Kidney (tissue), 13 donors: ENCODE measurements at regions not wholly inside any gene's neighbourhood (a gene's known extent, or its start where the extent isn't known, plus 50 kb on each side); places are given as distances from the start of the nearest gene placed in this dataset.

Experiments used
- DNase-seq, 5 donors: peaks; one replicate each; pipeline ENCODE4 v3.0.0-alpha.2; 2013 to 2020
- FAIRE-seq: peaks from 2 replicates; lab custom pipeline; 2012; peaks lifted over from hg19 to GRCh38; lab: Jason Lieb, UNC
- H3K27ac ChIP-seq, 2 donors: one replicate each; pipeline ENCODE4 v1.7.0; 2013; ENCODE audit warnings: low read depth in 2 of 2, low read length in 2 of 2, inconsistent platforms in 1 of 2
- H3K27me3 ChIP-seq: one replicate; pipeline ENCODE4 v1.7.1; 2013; ENCODE audit warnings: low read length, inconsistent platforms; ENCODE audit not compliant: control insufficient read depth, insufficient read depth
- H3K36me3 ChIP-seq, 3 donors: one replicate each; pipeline versions ENCODE4 v1.7.0 to v1.7.1; 2013; ENCODE audit warnings: low read length in 3 of 3, control low read depth in 1 of 3, inconsistent platforms in 1 of 3; ENCODE audit not compliant: insufficient read depth in 3 of 3, control insufficient read depth in 2 of 3
- H3K4me1 ChIP-seq, 3 donors: one replicate each; pipeline versions ENCODE4 v1.7.0 to v1.7.1; 2013; ENCODE audit warnings: low read length in 3 of 3, inconsistent platforms in 1 of 3, low read depth in 1 of 3; ENCODE audit not compliant: control insufficient read depth in 2 of 3, insufficient read depth in 2 of 3
- H3K4me3 ChIP-seq, 3 donors: one replicate each; pipeline versions ENCODE4 v1.7.0 to v1.8.1; 2013; ENCODE audit warnings: low read length in 3 of 3, control low read depth in 1 of 3, inconsistent platforms in 1 of 3
- H3K9ac ChIP-seq, 3 donors: one replicate each; pipeline versions ENCODE4 v1.7.0 to v1.7.1; 2013; ENCODE audit warnings: low read length in 3 of 3, control low read depth in 1 of 3, inconsistent platforms in 1 of 3
- H3K9me3 ChIP-seq, 3 donors: one replicate each; pipeline versions ENCODE4 v1.7.0 to v1.7.1; 2013; ENCODE audit warnings: low read length in 3 of 3, control low read depth in 1 of 3, inconsistent platforms in 1 of 3; ENCODE audit not compliant: control insufficient read depth in 2 of 3, insufficient read depth in 1 of 3
- intact Hi-C: fragments of 100-400 bp; cut with DNase I; formaldehyde crosslinking; loops from one replicate; pipeline ENCODE4 v1.11.1; 2022
- TF ChIP-seq, protein P1 (sequence below): IDR thresholded peaks from 3 replicates; pipeline ENCODE4 v1.5.1; 2012; ENCODE audit warnings: mild to moderate bottlenecking, moderate library complexity, borderline replicate concordance; ENCODE audit not compliant: insufficient read depth; ENCODE audit errors: extremely low read depth
- donor health status: control.
- donor health status: control.
- donor health status: control.
- donor health status: control.
- donor health status: control.
- donor health status: DM: yes; HTN: yes; CAD: no.
- donor health status: Normal renal cell carcinoma (clear cell type).

DNA sequence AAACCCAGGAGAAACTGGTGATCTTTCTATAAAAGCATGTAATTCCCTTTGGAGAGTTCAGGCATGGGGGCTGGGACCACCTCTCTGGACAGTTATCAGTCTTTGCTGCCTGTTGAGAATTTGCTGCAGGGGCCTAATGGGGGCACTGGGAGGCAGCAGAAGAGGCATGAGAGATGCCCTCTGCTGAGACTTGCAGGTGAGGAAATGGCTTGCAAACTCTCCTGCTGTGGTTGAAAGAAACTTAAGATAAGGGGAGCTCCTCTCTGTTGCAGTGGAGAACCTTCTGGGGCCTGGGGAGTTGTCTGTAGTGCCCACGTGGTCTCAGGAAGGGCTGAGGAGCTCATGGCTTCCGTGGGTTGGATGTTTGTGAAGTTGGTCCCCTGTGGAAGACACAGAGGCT lies 301.1 kb upstream of the FOXF1 start:
- Histone ChIP-seq H3K36me3 (no peaks in the 10 kb centered on the region), H3K9ac (no peak overlapping the region), H3K9me3 (peaks cover 0 to 3% (median 0%) of the 10 kb centered on the region in 3 donors), H3K27ac (no peak overlapping the region), H3K4me1 (peaks cover 0 to 2% (median 0%) of the 10 kb centered on the region in 3 donors), H3K27me3 (peaks cover 4% of the 10 kb centered on the region), H3K4me3 (no peak overlapping the region)
- intact Hi-C loops = no loop called here
- FAIRE-seq = no peak
- no peak for DNase-seq
- TF ChIP-seq, protein P1, sequence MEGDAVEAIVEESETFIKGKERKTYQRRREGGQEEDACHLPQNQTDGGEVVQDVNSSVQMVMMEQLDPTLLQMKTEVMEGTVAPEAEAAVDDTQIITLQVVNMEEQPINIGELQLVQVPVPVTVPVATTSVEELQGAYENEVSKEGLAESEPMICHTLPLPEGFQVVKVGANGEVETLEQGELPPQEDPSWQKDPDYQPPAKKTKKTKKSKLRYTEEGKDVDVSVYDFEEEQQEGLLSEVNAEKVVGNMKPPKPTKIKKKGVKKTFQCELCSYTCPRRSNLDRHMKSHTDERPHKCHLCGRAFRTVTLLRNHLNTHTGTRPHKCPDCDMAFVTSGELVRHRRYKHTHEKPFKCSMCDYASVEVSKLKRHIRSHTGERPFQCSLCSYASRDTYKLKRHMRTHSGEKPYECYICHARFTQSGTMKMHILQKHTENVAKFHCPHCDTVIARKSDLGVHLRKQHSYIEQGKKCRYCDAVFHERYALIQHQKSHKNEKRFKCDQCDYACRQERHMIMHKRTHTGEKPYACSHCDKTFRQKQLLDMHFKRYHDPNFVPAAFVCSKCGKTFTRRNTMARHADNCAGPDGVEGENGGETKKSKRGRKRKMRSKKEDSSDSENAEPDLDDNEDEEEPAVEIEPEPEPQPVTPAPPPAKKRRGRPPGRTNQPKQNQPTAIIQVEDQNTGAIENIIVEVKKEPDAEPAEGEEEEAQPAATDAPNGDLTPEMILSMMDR = no peak

DNA sequence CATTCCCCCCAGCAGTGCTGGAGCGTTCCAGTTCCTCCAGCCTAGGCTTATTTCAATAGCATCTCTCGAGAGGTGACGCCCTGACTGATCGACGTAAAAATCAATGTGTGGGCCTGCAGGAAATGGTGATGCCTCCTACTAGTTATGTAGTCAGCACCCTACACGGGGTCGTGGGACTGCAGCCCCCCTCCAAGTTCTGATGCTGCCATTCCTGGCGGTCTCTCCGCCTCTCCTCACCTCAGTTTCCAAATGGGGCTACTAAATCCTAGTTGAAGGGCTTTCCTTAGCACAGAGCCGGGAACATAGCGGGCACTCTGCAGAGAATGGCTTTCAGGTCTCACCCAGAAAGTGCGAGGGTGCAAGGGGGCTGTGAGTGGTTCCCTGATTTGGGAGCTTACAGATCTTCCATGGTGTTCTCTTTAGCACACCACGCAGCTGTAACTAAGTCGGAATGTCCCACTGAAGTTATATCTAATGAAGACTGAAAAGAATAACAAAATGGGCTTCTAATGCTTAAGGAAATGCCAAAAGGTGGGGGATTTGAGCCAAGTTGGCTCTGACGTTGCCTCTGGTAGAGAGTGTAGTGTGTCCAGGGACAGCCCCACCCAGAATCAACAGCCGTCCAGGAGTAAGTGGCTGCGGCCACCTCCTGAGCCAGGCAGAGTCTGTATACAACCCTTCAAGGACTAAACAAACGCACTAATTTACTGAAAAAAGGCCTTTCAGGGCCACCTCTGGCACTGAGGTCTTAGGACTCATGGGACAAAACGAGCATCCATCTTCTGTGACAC lies 299.7 kb upstream of the FOXF1 start:
- Histone ChIP-seq H3K27me3 (peaks cover 4% of the 10 kb centered on the region), H3K4me3 (no peak overlapping the region), H3K4me1 (peaks cover 0 to 2% (median 0%) of the 10 kb centered on the region in 3 donors), H3K9ac (no peak overlapping the region), H3K9me3 (peaks cover 0 to 3% (median 0%) of the 10 kb centered on the region in 3 donors), H3K27ac (no peak overlapping the region), H3K36me3 (no peaks in the 10 kb centered on the region)
- FAIRE-seq (no peak), DNase-seq (no peak)
- TF ChIP-seq, protein P1 = no peak
- intact Hi-C loops = no loop called here

GRCh38 chr16:86211265-86211664 lies 299.1 kb upstream of the FOXF1 start:
- intact Hi-C loops = no loop called here
- H3K27ac ChIP-seq = no peak overlapping the region
- FAIRE-seq = no peak

More at GRCh38 chr16:86211265-86211664, 299.1 kb upstream of the FOXF1 start:
- Histone ChIP-seq H3K9ac (no peak overlapping the region), H3K27me3 (peaks cover 4% of the 10 kb centered on the region), H3K36me3 (no peaks in the 10 kb centered on the region), H3K4me1 (peaks cover 0 to 2% (median 0%) of the 10 kb centered on the region in 3 donors), H3K4me3 (no peak overlapping the region), H3K9me3 (peaks cover 0 to 3% (median 0%) of the 10 kb centered on the region in 3 donors)
- TF ChIP-seq, protein P1 = no peak
- no peak for DNase-seq
